HUES48 (cell line): ENCODE measurements at regions not wholly inside any gene's neighbourhood (a gene's known extent, or its start where the extent isn't known, plus 50 kb on each side); places are given as distances from the start of the nearest gene placed in this dataset.

Experiments used
- H3K27ac ChIP-seq: one replicate; pipeline ENCODE4 v1.7.0; 2013; ENCODE audit warnings: low read depth, low read length, inconsistent platforms
- H3K27me3 ChIP-seq: 2 replicates; pipeline ENCODE4 v1.6.1; 2013; ENCODE audit warnings: mild to moderate bottlenecking, low read length; ENCODE audit not compliant: control insufficient read depth, insufficient read depth
- H3K36me3 ChIP-seq: 2 replicates; pipeline ENCODE4 v1.6.1; 2013; ENCODE audit warnings: low read length; ENCODE audit not compliant: control insufficient read depth, insufficient read depth
- H3K4me1 ChIP-seq: 2 replicates; pipeline ENCODE4 v1.6.1; 2013; ENCODE audit warnings: mild to moderate bottlenecking, low read length; ENCODE audit not compliant: control insufficient read depth, insufficient read depth
- H3K4me3 ChIP-seq: 2 replicates; pipeline ENCODE4 v1.5.1; 2013; ENCODE audit warnings: mild to moderate bottlenecking, low read depth, low read length
- H3K9ac ChIP-seq: 2 replicates; pipeline ENCODE4 v1.6.1; 2013; ENCODE audit warnings: mild to moderate bottlenecking, low read depth, low read length, moderate library complexity
- H3K9me3 ChIP-seq: 2 replicates; pipeline ENCODE4 v1.6.1; 2013; ENCODE audit warnings: low read length; ENCODE audit not compliant: control insufficient read depth, insufficient read depth

DNA sequence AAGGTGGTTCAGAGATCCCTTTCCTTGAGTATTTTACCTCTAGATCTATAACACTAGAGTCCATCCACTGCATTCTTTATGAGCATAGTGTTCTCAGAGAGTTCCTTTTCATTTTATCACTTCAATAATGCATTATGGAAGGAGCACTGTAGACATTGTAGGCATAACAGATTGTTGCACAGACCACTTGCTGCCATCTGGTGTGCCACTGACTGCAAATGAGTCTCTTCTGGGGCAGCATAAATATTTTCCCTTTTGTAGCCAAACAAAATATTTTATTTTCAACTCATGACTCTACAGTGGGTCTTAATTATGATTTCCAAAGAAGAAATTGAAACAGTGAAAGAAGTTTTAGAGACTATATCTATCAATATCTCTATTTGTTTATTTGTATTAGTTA, 290.4 kb downstream of the OLFM3 start:
- no peak overlapping the region for H3K27ac ChIP-seq
- H3K4me3 ChIP-seq = no peak overlapping the region
- peaks cover 22% of the 10 kb centered on the region for H3K4me1 ChIP-seq
- H3K9ac ChIP-seq = no peak overlapping the region
- H3K27me3 ChIP-seq = no peaks in the 10 kb centered on the region
- no peaks in the 10 kb centered on the region for H3K9me3 ChIP-seq
- H3K36me3 ChIP-seq = no peaks in the 10 kb centered on the region

DNA sequence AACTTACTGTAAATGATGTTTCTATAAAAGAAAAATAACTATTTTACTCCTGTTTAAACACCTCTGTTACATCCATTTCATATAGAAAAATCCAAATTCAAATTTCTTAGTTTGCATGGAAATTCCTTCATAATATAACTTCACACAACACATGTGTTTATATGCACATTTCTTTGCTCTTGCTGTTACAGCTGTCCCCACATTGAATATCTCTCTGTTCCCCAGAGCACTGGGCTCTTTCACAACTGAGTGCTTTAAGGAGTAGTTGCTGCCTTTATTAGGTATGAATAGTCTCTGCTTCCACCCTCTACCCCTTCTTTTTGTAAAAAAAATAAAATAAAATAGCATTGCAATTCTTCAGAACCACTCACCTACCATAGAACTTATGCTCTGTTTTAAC, 287.0 kb downstream of the OLFM3 start:
- Histone ChIP-seq H3K4me3 (no peak overlapping the region), H3K36me3 (no peaks in the 10 kb centered on the region)

DNA sequence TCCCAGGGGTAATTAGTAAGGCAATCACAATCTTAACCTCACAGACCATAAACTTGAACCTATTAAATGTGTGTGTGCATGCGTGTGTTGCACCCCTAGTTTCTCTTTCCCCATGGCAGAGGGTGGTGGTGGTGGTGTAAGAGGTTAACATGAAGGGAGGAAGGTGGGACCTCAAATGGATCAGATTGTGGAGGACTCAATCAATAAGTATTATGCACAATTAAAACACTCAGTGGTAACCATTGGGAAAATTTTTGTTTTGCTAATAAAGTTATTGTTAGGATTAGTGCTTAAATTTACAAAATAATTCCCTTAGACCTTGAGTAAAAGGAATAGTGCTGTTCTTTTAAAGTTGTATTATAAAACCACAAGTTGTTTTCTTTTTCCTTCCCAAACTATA, 283.0 kb downstream of the OLFM3 start:
- H3K36me3 ChIP-seq = no peaks in the 10 kb centered on the region
- no peak overlapping the region for H3K27ac ChIP-seq
- no peak overlapping the region for H3K9ac ChIP-seq
- H3K4me1 ChIP-seq = peaks cover 27% of the 10 kb centered on the region
- peak overlapping the region; percentile 43 for H3K4me3 ChIP-seq
- no peaks in the 10 kb centered on the region for H3K9me3 ChIP-seq
- 0 out of 2 replicates have a peak, but pooled peaks cover 6% of the 10 kb centered on the region for H3K27me3 ChIP-seq

More for the DNA sequence above, 287.0 kb downstream of the OLFM3 start:
- Histone ChIP-seq H3K4me1 (peaks cover 36% of the 10 kb centered on the region), H3K27me3 (no peaks in the 10 kb centered on the region), H3K9ac (no peak overlapping the region), H3K9me3 (no peaks in the 10 kb centered on the region), H3K27ac (no peak overlapping the region)

DNA sequence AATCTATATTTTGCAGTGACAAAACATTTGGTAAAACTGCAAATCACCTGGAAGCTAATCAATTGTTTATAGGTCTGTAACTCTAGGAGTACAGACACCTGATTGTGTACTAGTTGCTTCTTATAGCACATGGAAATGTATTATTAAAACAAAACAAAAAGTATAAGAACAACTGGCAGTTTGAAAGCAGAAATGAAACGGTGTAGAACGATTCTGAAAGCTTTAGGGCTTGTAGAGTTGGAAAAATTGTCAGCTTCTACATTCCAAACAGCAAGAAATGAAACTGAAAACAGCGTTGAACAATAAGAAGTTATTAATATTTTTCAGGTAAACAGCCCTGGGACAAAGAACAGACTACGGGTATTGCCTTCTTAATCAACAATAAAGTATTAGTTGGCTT, 273.3 kb downstream of the OLFM3 start:
- Histone ChIP-seq H3K36me3 (no peaks in the 10 kb centered on the region), H3K27me3 (no peaks in the 10 kb centered on the region), H3K4me1 (no peaks in the 10 kb centered on the region), H3K4me3 (no peak overlapping the region), H3K9ac (no peak overlapping the region), H3K27ac (no peak overlapping the region), H3K9me3 (no peaks in the 10 kb centered on the region)

DNA sequence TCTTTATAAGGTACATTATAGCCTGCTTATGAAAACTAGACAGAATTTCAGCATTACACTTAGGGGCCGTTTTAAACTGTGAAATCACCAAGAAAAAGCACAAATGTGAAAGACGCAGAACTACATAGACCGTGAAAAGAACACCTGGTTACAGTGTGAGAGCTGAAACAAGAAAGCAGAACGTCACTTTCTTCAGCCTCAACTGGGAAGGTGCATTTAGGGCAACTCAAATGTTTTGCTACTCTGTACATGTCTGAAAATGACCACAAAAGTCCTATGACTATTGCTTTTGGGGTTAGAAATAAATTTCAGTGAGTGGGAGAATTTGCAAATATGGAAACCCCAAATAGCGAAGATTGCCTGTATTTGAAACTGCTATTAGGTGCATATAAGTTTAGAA, 268.7 kb downstream of the OLFM3 start:
- Histone ChIP-seq H3K9ac (no peak overlapping the region), H3K9me3 (no peaks in the 10 kb centered on the region), H3K27me3 (no peaks in the 10 kb centered on the region), H3K27ac (no peak overlapping the region), H3K4me3 (no peak overlapping the region), H3K4me1 (no peaks in the 10 kb centered on the region), H3K36me3 (no peaks in the 10 kb centered on the region)

DNA sequence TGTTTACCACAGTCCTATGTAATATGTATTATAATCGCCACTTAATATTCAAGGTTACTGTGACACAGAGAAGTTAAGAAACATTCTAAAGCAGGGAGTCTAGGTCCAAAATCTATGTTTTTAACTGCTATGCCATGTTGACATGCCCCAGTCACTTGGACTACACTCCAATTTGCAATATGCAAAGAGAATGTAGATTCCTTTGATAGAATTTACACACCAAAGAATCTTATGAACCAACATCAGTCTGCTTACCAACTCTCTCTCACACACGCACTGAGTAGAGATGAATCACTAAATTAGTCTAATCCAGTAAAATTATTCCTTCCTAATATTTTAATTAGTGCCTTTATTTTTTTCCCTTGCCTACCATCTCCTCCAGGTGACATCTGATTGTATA, 266.2 kb downstream of the OLFM3 start:
- Histone ChIP-seq H3K4me3 (no peak overlapping the region), H3K27ac (no peak overlapping the region), H3K36me3 (no peaks in the 10 kb centered on the region)

DNA sequence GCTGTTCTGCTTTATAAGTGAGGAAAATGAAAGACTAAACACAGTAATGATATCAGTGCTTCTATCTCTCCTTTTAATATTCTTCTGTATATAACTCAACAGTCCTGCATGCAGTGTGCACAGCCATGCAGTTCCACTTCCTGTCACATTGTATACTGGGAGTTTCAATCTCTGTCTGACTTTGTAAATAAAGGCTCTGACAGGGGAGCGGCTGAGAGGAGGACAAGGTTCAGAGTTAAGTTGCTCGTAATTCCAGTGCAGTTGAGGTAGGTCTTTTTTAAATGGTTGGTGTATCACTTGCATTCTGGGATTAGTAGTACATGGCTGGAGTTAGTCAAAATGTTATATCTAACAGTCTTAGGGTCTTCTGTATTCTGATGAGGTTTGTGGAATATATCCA, 264.5 kb downstream of the OLFM3 start:
- Histone ChIP-seq H3K27ac (no peak overlapping the region), H3K36me3 (no peaks in the 10 kb centered on the region), H3K9ac (no peak overlapping the region), H3K4me1 (no peaks in the 10 kb centered on the region), H3K27me3 (no peaks in the 10 kb centered on the region), H3K9me3 (no peaks in the 10 kb centered on the region), H3K4me3 (no peak overlapping the region)

More for the DNA sequence above, 266.2 kb downstream of the OLFM3 start:
- H3K9ac ChIP-seq = no peak overlapping the region
- no peaks in the 10 kb centered on the region for H3K27me3 ChIP-seq
- no peaks in the 10 kb centered on the region for H3K9me3 ChIP-seq
- H3K4me1 ChIP-seq = no peaks in the 10 kb centered on the region

DNA sequence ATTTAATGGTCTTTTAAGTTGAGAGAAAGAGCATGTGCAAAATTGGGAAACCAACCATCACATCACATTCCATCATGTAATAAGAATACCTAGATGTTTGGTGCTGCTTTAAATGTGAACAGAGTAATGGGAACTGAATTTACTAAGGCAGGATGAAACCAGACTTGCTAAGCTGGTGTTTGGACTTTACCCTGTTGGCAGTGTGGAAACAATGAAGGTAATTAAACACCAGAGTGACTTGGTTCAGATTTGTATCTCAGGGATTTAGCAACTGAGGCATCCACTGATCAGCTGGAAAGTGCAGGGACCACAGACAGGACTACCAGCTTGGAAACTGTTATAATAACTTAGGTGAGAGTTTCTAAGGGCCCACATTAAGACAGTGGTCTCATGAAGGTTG, 263.4 kb downstream of the OLFM3 start:
- H3K4me3 ChIP-seq = no peak overlapping the region
- no peaks in the 10 kb centered on the region for H3K4me1 ChIP-seq
- H3K27ac ChIP-seq = no peak overlapping the region
- H3K27me3 ChIP-seq = no peaks in the 10 kb centered on the region
- no peaks in the 10 kb centered on the region for H3K36me3 ChIP-seq
- H3K9ac ChIP-seq = no peak overlapping the region
- H3K9me3 ChIP-seq = no peaks in the 10 kb centered on the region

DNA sequence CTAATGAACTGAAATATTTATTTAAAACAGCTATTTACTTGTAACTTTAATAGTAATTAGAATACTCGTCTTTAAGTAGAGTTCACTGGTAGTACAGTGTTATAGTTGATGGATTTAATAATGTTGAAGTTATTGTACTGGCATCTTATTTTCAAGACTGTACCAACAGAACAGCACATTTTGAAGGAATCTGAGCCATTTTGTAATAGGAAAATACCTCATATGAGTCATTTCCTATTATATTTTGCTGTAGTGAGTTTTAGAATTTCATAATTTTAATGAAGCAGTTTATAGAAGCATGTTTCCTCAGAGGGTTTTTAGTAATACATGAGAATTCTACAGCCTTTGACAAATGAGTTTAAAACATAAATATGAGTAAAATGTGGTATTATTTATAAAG, 258.3 kb downstream of the OLFM3 start:
- Histone ChIP-seq H3K4me1 (peaks cover 25% of the 10 kb centered on the region), H3K9ac (no peak overlapping the region), H3K9me3 (no peaks in the 10 kb centered on the region), H3K36me3 (no peaks in the 10 kb centered on the region), H3K27ac (no peak overlapping the region), H3K4me3 (no peak overlapping the region), H3K27me3 (no peaks in the 10 kb centered on the region)

DNA sequence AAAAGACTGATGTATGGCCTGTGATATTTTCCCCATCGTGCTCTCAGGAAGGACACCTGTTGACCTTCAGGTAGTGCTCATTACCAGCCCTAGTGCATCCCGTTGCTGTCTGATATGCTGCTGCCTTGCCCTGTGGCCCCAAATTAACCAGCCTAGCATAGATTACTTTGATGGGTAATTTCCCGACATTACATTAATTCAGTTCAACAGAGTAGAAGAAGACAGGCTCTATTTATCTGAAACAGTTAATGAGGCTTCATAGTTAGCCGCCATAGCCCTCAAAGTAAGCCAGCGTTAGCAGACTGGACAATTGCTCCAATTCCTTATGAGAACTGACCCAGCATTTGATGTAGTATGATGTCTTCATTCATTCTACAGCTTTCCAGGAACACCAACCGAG, 257.6 kb downstream of the OLFM3 start:
- H3K9ac ChIP-seq = no peak overlapping the region
- H3K27me3 ChIP-seq = no peaks in the 10 kb centered on the region
- H3K36me3 ChIP-seq = no peaks in the 10 kb centered on the region
- no peak overlapping the region for H3K4me3 ChIP-seq
- no peak overlapping the region for H3K27ac ChIP-seq
- H3K9me3 ChIP-seq = no peaks in the 10 kb centered on the region
- H3K4me1 ChIP-seq = peaks cover 25% of the 10 kb centered on the region

DNA sequence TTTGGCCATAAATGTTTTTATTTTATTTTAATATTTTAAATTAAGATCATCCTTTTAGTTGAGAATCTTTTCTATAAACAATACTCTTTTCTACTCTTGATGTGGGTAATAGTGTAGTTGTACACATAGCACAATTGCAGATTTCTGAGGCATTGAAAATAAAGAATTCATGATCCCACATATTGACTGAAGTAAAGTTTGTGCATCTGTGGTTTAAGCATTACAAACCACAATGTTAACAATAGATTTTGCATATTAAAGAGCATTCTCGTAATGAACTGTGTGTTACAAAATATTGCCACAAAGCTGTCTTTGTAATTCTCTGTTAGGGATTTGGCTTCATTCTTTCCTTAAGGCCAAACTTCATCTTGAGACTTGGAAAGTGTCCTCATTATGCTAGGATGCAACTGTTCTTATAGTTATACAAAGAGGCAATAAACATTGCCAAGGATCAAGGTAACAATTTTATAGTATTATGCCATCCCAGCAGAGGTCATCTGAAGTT, 256.8 kb downstream of the OLFM3 start:
- H3K4me1 ChIP-seq = peaks cover 25% of the 10 kb centered on the region
- H3K27me3 ChIP-seq = no peaks in the 10 kb centered on the region
- H3K27ac ChIP-seq = no peak overlapping the region
- no peaks in the 10 kb centered on the region for H3K36me3 ChIP-seq
- H3K9me3 ChIP-seq = no peaks in the 10 kb centered on the region
- no peak overlapping the region for H3K4me3 ChIP-seq
- H3K9ac ChIP-seq = no peak overlapping the region

DNA sequence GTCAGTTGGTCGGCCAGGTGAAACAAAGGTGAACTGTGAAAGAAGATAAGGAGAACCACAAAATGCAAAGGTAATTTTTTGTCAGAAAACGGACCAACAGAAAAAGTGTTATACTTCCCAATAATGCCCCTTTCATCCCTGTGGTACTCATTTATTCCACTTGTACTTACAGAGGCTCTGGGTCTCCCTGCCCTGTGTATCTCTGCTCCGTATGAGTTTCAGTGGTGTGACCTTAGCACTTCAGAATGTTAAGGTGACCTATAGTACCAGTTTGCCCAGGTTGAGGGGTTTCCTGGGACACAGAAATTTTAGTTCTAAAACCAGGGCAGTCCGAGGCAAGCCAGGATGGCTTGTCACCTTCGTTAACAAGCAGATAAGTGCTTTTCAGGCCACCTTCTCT, 254.8 kb downstream of the OLFM3 start:
- H3K4me3 ChIP-seq = no peak overlapping the region
- H3K9ac ChIP-seq = no peak overlapping the region
- no peak overlapping the region for H3K27ac ChIP-seq
- H3K36me3 ChIP-seq = no peaks in the 10 kb centered on the region
- H3K27me3 ChIP-seq = no peaks in the 10 kb centered on the region
- H3K4me1 ChIP-seq = peaks cover 25% of the 10 kb centered on the region
- H3K9me3 ChIP-seq = no peaks in the 10 kb centered on the region
